ENCODE measurements at regions not wholly inside any gene's neighbourhood (a gene's known extent, or its start where the extent isn't known, plus 50 kb on each side); places are given as distances from the start of the nearest gene placed in this dataset.

DNA sequence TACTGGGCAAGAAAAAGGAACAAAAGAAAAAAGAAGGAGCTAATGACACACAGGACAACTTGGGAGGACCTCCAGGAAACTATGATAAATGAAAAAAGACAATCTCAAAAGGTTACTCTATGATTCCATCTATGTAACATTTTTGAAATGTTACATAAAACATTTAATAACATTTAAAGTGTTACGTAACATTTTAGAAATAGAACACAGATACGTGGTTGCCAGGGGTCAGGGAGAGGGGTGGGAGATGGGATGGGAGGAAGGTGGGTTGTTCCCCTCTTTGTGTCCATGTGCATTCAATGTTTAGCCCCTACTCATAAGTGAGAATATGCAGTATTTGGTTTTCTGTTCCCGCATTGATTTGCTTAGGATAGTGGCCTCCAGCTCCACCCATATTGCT is 116.6 kb downstream of the C16orf95 start:
- no peaks in the 10 kb centered on the region for H3K4me1 ChIP-seq (ENCODE audit: control insufficient read depth in 2 of 3, insufficient read depth in 2 of 3, low read depth in 1 of 3, low read length in 3 of 3)
- DNase-seq (no peak), FAIRE-seq (no peak)
- no peaks in the 10 kb centered on the region for H3K9me3 ChIP-seq (ENCODE audit: control insufficient read depth in 2 of 3, insufficient read depth in 1 of 3, low read length in 3 of 3)
- H3K27ac ChIP-seq (ENCODE audit: low read depth in 2 of 2, low read length in 2 of 2), result no peak overlapping the region
- no peak overlapping the region for H3K4me3 ChIP-seq (ENCODE audit: low read length in 3 of 3)
- TF ChIP-seq CTCF (IDR thresholded peaks at IDR 0.05; ENCODE audit: borderline replicate concordance, extremely low read depth, insufficient read depth), result no peak
- no peak overlapping the region for H3K9ac ChIP-seq (ENCODE audit: low read length in 3 of 3)
- H3K36me3 ChIP-seq (ENCODE audit: control insufficient read depth in 2 of 3, insufficient read depth in 3 of 3, low read length in 3 of 3), result no peaks in the 10 kb centered on the region
- intact Hi-C loops (cut with DNase I), result no loop called here
- no peaks in the 10 kb centered on the region for H3K27me3 ChIP-seq (ENCODE audit: control insufficient read depth, insufficient read depth, low read length)

DNA sequence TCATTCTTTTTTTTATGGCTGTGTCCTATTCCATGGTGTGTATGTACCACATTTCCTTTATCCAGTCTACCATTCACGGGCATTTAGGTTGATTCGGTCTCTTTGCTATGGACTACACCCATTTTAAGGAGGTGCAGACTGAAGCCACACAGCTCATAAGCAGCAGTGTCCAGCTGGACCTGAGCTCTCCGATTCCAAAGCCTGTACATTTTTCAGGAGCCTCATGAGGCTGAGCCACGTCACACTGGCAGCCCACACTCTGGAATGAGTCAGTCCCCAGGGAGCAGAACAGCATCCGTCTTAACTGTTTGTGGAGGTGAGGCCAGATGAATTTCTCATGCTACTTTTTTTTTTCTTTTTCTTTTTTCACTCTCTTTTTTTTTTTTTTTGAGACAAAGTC is 116.1 kb downstream of the C16orf95 start:
- intact Hi-C loops (cut with DNase I), result no loop called here
- no peak for FAIRE-seq
- Histone ChIP-seq H3K4me1 (ENCODE audit: control insufficient read depth in 2 of 3, insufficient read depth in 2 of 3, low read depth in 1 of 3, low read length in 3 of 3) (no peaks in the 10 kb centered on the region), H3K9me3 (ENCODE audit: control insufficient read depth in 2 of 3, insufficient read depth in 1 of 3, low read length in 3 of 3) (no peaks in the 10 kb centered on the region), H3K36me3 (ENCODE audit: control insufficient read depth in 2 of 3, insufficient read depth in 3 of 3, low read length in 3 of 3) (no peaks in the 10 kb centered on the region), H3K4me3 (ENCODE audit: low read length in 3 of 3) (no peak overlapping the region), H3K27me3 (ENCODE audit: control insufficient read depth, insufficient read depth, low read length) (no peaks in the 10 kb centered on the region), H3K9ac (ENCODE audit: low read length in 3 of 3) (no peak overlapping the region), H3K27ac (ENCODE audit: low read depth in 2 of 2, low read length in 2 of 2) (no peak overlapping the region)
- no peak for TF ChIP-seq CTCF (IDR thresholded peaks at IDR 0.05; ENCODE audit: borderline replicate concordance, extremely low read depth, insufficient read depth)
- peak in 1 of 5 donors; percentile 45 for DNase-seq

- H3K9me3 ChIP-seq (ENCODE audit: control insufficient read depth in 2 of 3, insufficient read depth in 1 of 3, low read length in 3 of 3), result no peaks in the 10 kb centered on the region
- H3K27me3 ChIP-seq (ENCODE audit: control insufficient read depth, insufficient read depth, low read length), result no peaks in the 10 kb centered on the region
- DNase-seq (no peak), FAIRE-seq (no peak)
- H3K27ac ChIP-seq (ENCODE audit: low read depth in 2 of 2, low read length in 2 of 2), result peak overlapping the region in 1 of 2 donors; percentile 63
- intact Hi-C loops (cut with DNase I), result no loop called here
- H3K4me3 ChIP-seq (ENCODE audit: low read length in 3 of 3), result no peak overlapping the region
- no peaks in the 10 kb centered on the region for H3K4me1 ChIP-seq (ENCODE audit: control insufficient read depth in 2 of 3, insufficient read depth in 2 of 3, low read depth in 1 of 3, low read length in 3 of 3)
- no peaks in the 10 kb centered on the region for H3K36me3 ChIP-seq (ENCODE audit: control insufficient read depth in 2 of 3, insufficient read depth in 3 of 3, low read length in 3 of 3)
- H3K9ac ChIP-seq (ENCODE audit: low read length in 3 of 3), result no peak overlapping the region
- TF ChIP-seq CTCF (IDR thresholded peaks at IDR 0.05; ENCODE audit: borderline replicate concordance, extremely low read depth, insufficient read depth), result no peak
Measured at GRCh38 chr16:87201790-87202189, 115.4 kb downstream of the C16orf95 start.

GRCh38 chr16:87202346-87202745 is 114.8 kb downstream of the C16orf95 start:
- DNase-seq, result peak in 1 of 5 donors; percentile 67
- intact Hi-C loops (cut with DNase I), result no loop called here
- no peaks in the 10 kb centered on the region for H3K4me1 ChIP-seq (ENCODE audit: control insufficient read depth in 2 of 3, insufficient read depth in 2 of 3, low read depth in 1 of 3, low read length in 3 of 3)
- no peaks in the 10 kb centered on the region for H3K27me3 ChIP-seq (ENCODE audit: control insufficient read depth, insufficient read depth, low read length)
- peak overlapping the region in 1 of 2 donors; percentile 3 for H3K27ac ChIP-seq (ENCODE audit: low read depth in 2 of 2, low read length in 2 of 2)
- no peak for TF ChIP-seq CTCF (IDR thresholded peaks at IDR 0.05; ENCODE audit: borderline replicate concordance, extremely low read depth, insufficient read depth)
- H3K36me3 ChIP-seq (ENCODE audit: control insufficient read depth in 2 of 3, insufficient read depth in 3 of 3, low read length in 3 of 3), result no peaks in the 10 kb centered on the region
- no peak for FAIRE-seq
- H3K9ac ChIP-seq (ENCODE audit: low read length in 3 of 3), result no peak overlapping the region
- no peak overlapping the region for H3K4me3 ChIP-seq (ENCODE audit: low read length in 3 of 3)
- H3K9me3 ChIP-seq (ENCODE audit: control insufficient read depth in 2 of 3, insufficient read depth in 1 of 3, low read length in 3 of 3), result no peaks in the 10 kb centered on the region

Measured in kidney (tissue), 13 donors.